ENCODE measurements at regions not wholly inside any gene's neighbourhood (a gene's known extent, or its start where the extent isn't known, plus 50 kb on each side); places are given as distances from the start of the nearest gene placed in this dataset.

GRCh38 chr10:131448883-131449282 lies 137.4 kb upstream of the TCERG1L start:
- Histone ChIP-seq H2BK120ac (ENCODE audit: low read depth, low read length, poor library complexity, severe bottlenecking) (no peak overlapping the region), H3K4me1 (ENCODE audit: insufficient read depth, low read length) (peaks cover 3% of the 10 kb centered on the region; the same call in 1 of the 2 replicates), H3K9ac (ENCODE audit: extremely low read depth, insufficient read length, low read length) (no peak overlapping the region), H2BK12ac (ENCODE audit: insufficient read length, low read depth, low read length) (no peak overlapping the region), H2AK5ac (ENCODE audit: insufficient read length, low read length) (no peak overlapping the region), H3K79me2 (ENCODE audit: insufficient read depth, low read length) (no peaks in the 10 kb centered on the region), H3K23me2 (ENCODE audit: insufficient read length, low read depth, low read length, poor library complexity, severe bottlenecking) (no peaks in the 10 kb centered on the region), H2BK5ac (ENCODE audit: insufficient read length, low read length) (no peak overlapping the region), H3K79me1 (ENCODE audit: insufficient read depth, low read depth, low read length, poor library complexity, severe bottlenecking) (no peaks in the 10 kb centered on the region), H3T11ph (ENCODE audit: low read length) (no peak overlapping the region), H3K14ac (ENCODE audit: insufficient read depth, low read length) (no peak overlapping the region), H3K27me3 (ENCODE audit: insufficient read depth, low read length) (no peaks in the 10 kb centered on the region), H4K5ac (ENCODE audit: insufficient read length, low read depth, low read length) (no peak overlapping the region), H4K91ac (ENCODE audit: insufficient read length, low read depth, low read length) (no peak overlapping the region), H4K20me1 (ENCODE audit: control insufficient read depth, insufficient read depth, insufficient read length) (no peaks in the 10 kb centered on the region), H3K27ac (ENCODE audit: insufficient read length, low read depth, low read length) (no peak overlapping the region), H3K23ac (ENCODE audit: insufficient read length, low read depth, low read length) (no peak overlapping the region), H3K18ac (ENCODE audit: insufficient read length, low read depth, low read length) (no peak overlapping the region), H3K9me3 (ENCODE audit: control insufficient read depth, low read depth, low read length) (no peaks in the 10 kb centered on the region), H2BK15ac (ENCODE audit: low read depth, low read length) (no peak overlapping the region), H2AFZ (ENCODE audit: low read length) (no peak overlapping the region), H2BK20ac (ENCODE audit: low read depth, low read length, poor library complexity, severe bottlenecking) (no peak overlapping the region), H3K4me2 (ENCODE audit: insufficient read depth, insufficient read length, low read length) (no peak overlapping the region), H4K8ac (replicated peaks; ENCODE audit: insufficient read length, low read depth, low read length) (no peak overlapping the region), H3K4ac (ENCODE audit: low read depth, low read length) (no peak overlapping the region), H3K56ac (ENCODE audit: insufficient read length, low read depth, low read length) (no peak overlapping the region)
- WGBS (ENCODE audit: extremely low coverage, insufficient read length, low lambda C conversion rate), result no CpG with 5 or more reads among the region's 14 CpGs
- Mint-ChIP-seq H3K27me3 (ENCODE audit: low read depth) (peaks cover 6% of the 10 kb centered on the region), H3K36me3 (ENCODE audit: insufficient read depth in 1 of 3, low read depth in 3 of 3) (no peaks in the 10 kb centered on the region; a peak in 1 of 7 replicates), H3K27ac (no peak overlapping the region), H3K9me3 (no peaks in the 10 kb centered on the region), H3K4me3 (no peak overlapping the region), H3K4me1 (peaks cover 13 to 20% of the 10 kb centered on the region in 2 experiments)
- no peak for DNase-seq
- TF ChIP-seq, protein P1, sequence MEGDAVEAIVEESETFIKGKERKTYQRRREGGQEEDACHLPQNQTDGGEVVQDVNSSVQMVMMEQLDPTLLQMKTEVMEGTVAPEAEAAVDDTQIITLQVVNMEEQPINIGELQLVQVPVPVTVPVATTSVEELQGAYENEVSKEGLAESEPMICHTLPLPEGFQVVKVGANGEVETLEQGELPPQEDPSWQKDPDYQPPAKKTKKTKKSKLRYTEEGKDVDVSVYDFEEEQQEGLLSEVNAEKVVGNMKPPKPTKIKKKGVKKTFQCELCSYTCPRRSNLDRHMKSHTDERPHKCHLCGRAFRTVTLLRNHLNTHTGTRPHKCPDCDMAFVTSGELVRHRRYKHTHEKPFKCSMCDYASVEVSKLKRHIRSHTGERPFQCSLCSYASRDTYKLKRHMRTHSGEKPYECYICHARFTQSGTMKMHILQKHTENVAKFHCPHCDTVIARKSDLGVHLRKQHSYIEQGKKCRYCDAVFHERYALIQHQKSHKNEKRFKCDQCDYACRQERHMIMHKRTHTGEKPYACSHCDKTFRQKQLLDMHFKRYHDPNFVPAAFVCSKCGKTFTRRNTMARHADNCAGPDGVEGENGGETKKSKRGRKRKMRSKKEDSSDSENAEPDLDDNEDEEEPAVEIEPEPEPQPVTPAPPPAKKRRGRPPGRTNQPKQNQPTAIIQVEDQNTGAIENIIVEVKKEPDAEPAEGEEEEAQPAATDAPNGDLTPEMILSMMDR (conservative IDR thresholded peaks at IDR 0.05), result no peak
